GM12878 (cell line): ENCODE measurements at regions not wholly inside any gene's neighbourhood (a gene's known extent, or its start where the extent isn't known, plus 50 kb on each side); places are given as distances from the start of the nearest gene placed in this dataset.

Experiments
- ATAC-seq: fragments of 200-7000 bp; cut with Tn5 transposase; 3 replicates; pipeline ENCODE4 v1.9.1; 2020; ENCODE audit warnings: mild to moderate bottlenecking, moderate library complexity
- BruUV-seq: library from RNA; stranded (reverse); fragments of 400-500 nt; replicated peaks from 2 replicates; lab custom pipeline; 2021; lab: Mats Ljungman, UMichigan
- CTCF ChIA-PET: fragments of 300-600 bp; sonication (Branson Sonifier 250); formaldehyde crosslinking; extraction: SDS; loops from one replicate; lab custom pipeline; 2021; ENCODE audit warnings: inconsistent platforms; lab: Yijun Ruan, JAX
- POLR2A ChIA-PET: fragments of 350-600 bp; formaldehyde crosslinking; extraction: SDS; loops from one replicate; lab custom pipeline; 2021; ENCODE audit warnings: inconsistent platforms; lab: Charles Lee
- RAD21 ChIA-PET: fragments of 300-600 bp; sonication (Branson Sonifier 250); formaldehyde crosslinking; loops from one replicate; lab custom pipeline; 2023; ENCODE audit warnings: antibody characterized with exemption; ENCODE audit not compliant: unreplicated experiment; lab: Charles Lee
- SMC1A ChIA-PET: fragments of 300-600 bp; sonication (Branson Sonifier 250); formaldehyde crosslinking; loops from one replicate; lab custom pipeline; 2023; ENCODE audit not compliant: unreplicated experiment, uncharacterized antibody; lab: Charles Lee
- DNase-seq: peaks from one replicate; pipeline ENCODE4 v3.0.0-alpha.2; 2011; ENCODE audit warnings: low read depth, low spot score
- FAIRE-seq: peaks from 3 replicates; lab custom pipeline; 2011; peaks lifted over from hg19 to GRCh38; lab: Jason Lieb, UNC
- H2AFZ ChIP-seq: 2 replicates; pipeline ENCODE4 v1.6.0; 2011; ENCODE audit warnings: low read depth, low read length, control low read depth; ENCODE audit not compliant: control insufficient read depth
- H3K27ac ChIP-seq: 2 replicates; pipeline ENCODE4 v1.5.1; 2011; ENCODE audit warnings: control low read depth; ENCODE audit not compliant: control insufficient read depth, insufficient read depth
- H3K27me3 ChIP-seq, 2 experiments: replicated peaks in 1 of 2; 2 replicates each; pipeline versions ENCODE4 v1.6.0 to v1.6.1; 2011; ENCODE audit warnings: low read length in 1 of 2; ENCODE audit not compliant: control insufficient read depth in 2 of 2, insufficient read depth in 2 of 2
- H3K36me3 ChIP-seq, 2 experiments: 2 replicates each; pipeline ENCODE4 v1.5.1; 2011; ENCODE audit warnings: low read length in 1 of 2; ENCODE audit not compliant: control insufficient read depth in 2 of 2, insufficient read depth in 2 of 2
- H3K4me1 ChIP-seq: 2 replicates; pipeline ENCODE4 v1.6.1; 2011; ENCODE audit warnings: mild to moderate bottlenecking, low read length, moderate library complexity, mixed read lengths; ENCODE audit not compliant: control insufficient read depth, insufficient read depth
- H3K4me2 ChIP-seq: 2 replicates; pipeline ENCODE4 v1.6.0; 2011; ENCODE audit warnings: control low read depth; ENCODE audit not compliant: control insufficient read depth, insufficient read depth
- H3K4me3 ChIP-seq: fragments of 200-600 bp; sonication (generic); 2 replicates; pipeline ENCODE4 v1.5.1; 2016
- H3K79me2 ChIP-seq: 2 replicates; pipeline ENCODE4 v1.6.0; 2011; ENCODE audit warnings: low read length; ENCODE audit not compliant: control insufficient read depth, insufficient read depth
- H3K9ac ChIP-seq: 2 replicates; pipeline ENCODE4 v1.8.0; 2011; ENCODE audit warnings: low read length, control low read depth, mixed read lengths; ENCODE audit not compliant: control insufficient read depth, insufficient read depth
- H3K9me3 ChIP-seq: replicated peaks from 3 replicates; pipeline ENCODE4 v1.5.1; 2011; ENCODE audit warnings: mild to moderate bottlenecking, low read length; ENCODE audit not compliant: control insufficient read depth, insufficient read depth
- H4K20me1 ChIP-seq: 2 replicates; pipeline ENCODE4 v1.6.0; 2011; ENCODE audit not compliant: control insufficient read depth, insufficient read depth
- BACH1 ChIP-seq: fragments of 450-650 bp; IDR thresholded peaks from 2 replicates; pipeline ENCODE4 v1.6.1; 2017; ENCODE audit warnings: mild to moderate bottlenecking, borderline replicate concordance
- BCL11A ChIP-seq: IDR thresholded peaks from 2 replicates; pipeline ENCODE4 v1.6.1; 2011; ENCODE audit warnings: low read depth, low read length
- CEBPZ ChIP-seq: fragments of 150-350 bp; IDR thresholded peaks from 2 replicates; pipeline ENCODE4 v1.6.1; 2016; ENCODE audit warnings: low read depth, low read length
- NBN ChIP-seq: fragments of 450-650 bp; IDR thresholded peaks from 2 replicates; pipeline ENCODE4 v1.6.1; 2016
- PAX8 ChIP-seq: fragments of 450-650 bp; IDR thresholded peaks from 2 replicates; pipeline ENCODE4 v1.6.1; 2017; ENCODE audit warnings: mild to moderate bottlenecking, moderate library complexity
- SPI1 ChIP-seq: IDR thresholded peaks from 2 replicates; pipeline ENCODE4 v1.6.1; 2011; ENCODE audit warnings: low read depth, mild to moderate bottlenecking, low read length, moderate library complexity, borderline replicate concordance; ENCODE audit not compliant: insufficient read depth
- TARDBP ChIP-seq: IDR thresholded peaks from 2 replicates; pipeline ENCODE4 v1.6.1; 2016; ENCODE audit warnings: borderline replicate concordance
- TBL1XR1 ChIP-seq: IDR thresholded peaks from 2 replicates; pipeline ENCODE4 v1.6.1; 2012; ENCODE audit warnings: low read depth, low read length, improper control_type of control experiment
- USF2 ChIP-seq: IDR thresholded peaks from 2 replicates; pipeline ENCODE4 v1.6.1; 2011; ENCODE audit warnings: low read depth, low read length, improper control_type of control experiment, borderline replicate concordance
- ZNF207 ChIP-seq: fragments of 450-650 bp; IDR thresholded peaks from 2 replicates; pipeline ENCODE4 v1.6.1; 2014; ENCODE audit warnings: antibody characterized with exemption, mild to moderate bottlenecking, borderline replicate concordance
- ZNF274 ChIP-seq: IDR thresholded peaks from one replicate; pipeline ENCODE4 v1.8.0; 2011; ENCODE audit not compliant: insufficient read length, insufficient read depth
- ZSCAN29 ChIP-seq: fragments of 450-650 bp; IDR thresholded peaks from 2 replicates; pipeline ENCODE4 v1.6.1; 2017; ENCODE audit warnings: mild to moderate bottlenecking, moderate library complexity
- WGBS: methylation state at CpG from one replicate; pipeline ENCODE4 v1.1.6; 2016; ENCODE audit warnings: low lambda C conversion rate; ENCODE audit not compliant: insufficient replicate concordance, insufficient coverage; ENCODE audit errors: missing lambda C conversion rate; 5-methylcytosine and 5-hydroxymethylcytosine counted together
- in situ Hi-C: fragments of 300-500 bp; cut with MboI; formaldehyde crosslinking; loops from 9 replicates; pipeline ENCODE4 v1.14.3; 2018; ENCODE audit warnings: mixed read lengths
- intact Hi-C: fragments of 100-400 bp; cut with micrococcal nuclease; formaldehyde crosslinking; loops from one replicate; pipeline ENCODE4 v1.14.2; 2022; ENCODE audit not compliant: unreplicated experiment
- TF ChIP-seq, protein P1 (sequence below): IDR thresholded peaks from 2 replicates; pipeline ENCODE4 v1.6.1; 2011; ENCODE audit warnings: mild to moderate bottlenecking, low read depth, low read length, moderate library complexity; ENCODE audit not compliant: insufficient replicate concordance
- TF ChIP-seq, protein P2 (sequence below), 3 experiments: IDR thresholded peaks in 2 of 3; conservative IDR thresholded peaks in 1 of 3; 2 replicates each; pipeline ENCODE4 v1.5.1; 2011; ENCODE audit warnings: low read depth in 3 of 3, low read length in 3 of 3, mild to moderate bottlenecking in 3 of 3, control low read depth in 2 of 3, moderate library complexity in 2 of 3, inconsistent platforms in 1 of 3, mixed read lengths in 1 of 3; ENCODE audit not compliant: control insufficient read depth in 2 of 3, insufficient read depth in 1 of 3; ENCODE audit errors: extremely low read depth in 1 of 3

GRCh38 chrX:125193921-125194320 lies 125.8 kb upstream of the TEX13C start:
- FAIRE-seq (no peak), ATAC-seq (no peak), DNase-seq (no peak)
- Histone ChIP-seq H3K4me1 (no peaks in the 10 kb centered on the region), H3K9me3 (no peaks in the 10 kb centered on the region), H3K4me3 (no peak overlapping the region), H3K27ac (no peak overlapping the region), H4K20me1 (no peaks in the 10 kb centered on the region), H3K4me2 (no peak overlapping the region), H3K79me2 (no peaks in the 10 kb centered on the region), H2AFZ (no peak overlapping the region), H3K36me3 (no peaks in the 10 kb centered on the region), H3K27me3 (no peaks in the 10 kb centered on the region), H3K9ac (no peak overlapping the region)
- RAD21 ChIA-PET, result no interaction called here
- POLR2A ChIA-PET, result no interaction called here
- WGBS, result 14% methylated on average over 4 of the region's 4 CpGs
- CTCF ChIA-PET, result no interaction called here
- intact Hi-C loops, result no loop called here
- SMC1A ChIA-PET, result no interaction called here
- TF ChIP-seq ZSCAN29, result no peak
- TF ChIP-seq, protein P1, sequence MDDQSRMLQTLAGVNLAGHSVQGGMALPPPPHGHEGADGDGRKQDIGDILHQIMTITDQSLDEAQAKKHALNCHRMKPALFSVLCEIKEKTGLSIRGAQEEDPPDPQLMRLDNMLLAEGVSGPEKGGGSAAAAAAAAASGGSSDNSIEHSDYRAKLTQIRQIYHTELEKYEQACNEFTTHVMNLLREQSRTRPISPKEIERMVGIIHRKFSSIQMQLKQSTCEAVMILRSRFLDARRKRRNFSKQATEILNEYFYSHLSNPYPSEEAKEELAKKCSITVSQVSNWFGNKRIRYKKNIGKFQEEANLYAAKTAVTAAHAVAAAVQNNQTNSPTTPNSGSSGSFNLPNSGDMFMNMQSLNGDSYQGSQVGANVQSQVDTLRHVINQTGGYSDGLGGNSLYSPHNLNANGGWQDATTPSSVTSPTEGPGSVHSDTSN, result no peak
- no peak for TF ChIP-seq PAX8
- no peak for TF ChIP-seq TBL1XR1
- TF ChIP-seq CEBPZ, result no peak
- no peak for TF ChIP-seq USF2
- no peak for TF ChIP-seq SPI1
- TF ChIP-seq, protein P2, sequence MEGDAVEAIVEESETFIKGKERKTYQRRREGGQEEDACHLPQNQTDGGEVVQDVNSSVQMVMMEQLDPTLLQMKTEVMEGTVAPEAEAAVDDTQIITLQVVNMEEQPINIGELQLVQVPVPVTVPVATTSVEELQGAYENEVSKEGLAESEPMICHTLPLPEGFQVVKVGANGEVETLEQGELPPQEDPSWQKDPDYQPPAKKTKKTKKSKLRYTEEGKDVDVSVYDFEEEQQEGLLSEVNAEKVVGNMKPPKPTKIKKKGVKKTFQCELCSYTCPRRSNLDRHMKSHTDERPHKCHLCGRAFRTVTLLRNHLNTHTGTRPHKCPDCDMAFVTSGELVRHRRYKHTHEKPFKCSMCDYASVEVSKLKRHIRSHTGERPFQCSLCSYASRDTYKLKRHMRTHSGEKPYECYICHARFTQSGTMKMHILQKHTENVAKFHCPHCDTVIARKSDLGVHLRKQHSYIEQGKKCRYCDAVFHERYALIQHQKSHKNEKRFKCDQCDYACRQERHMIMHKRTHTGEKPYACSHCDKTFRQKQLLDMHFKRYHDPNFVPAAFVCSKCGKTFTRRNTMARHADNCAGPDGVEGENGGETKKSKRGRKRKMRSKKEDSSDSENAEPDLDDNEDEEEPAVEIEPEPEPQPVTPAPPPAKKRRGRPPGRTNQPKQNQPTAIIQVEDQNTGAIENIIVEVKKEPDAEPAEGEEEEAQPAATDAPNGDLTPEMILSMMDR (IDR thresholded peaks at IDR 0.05 in 2 of 3, conservative IDR thresholded peaks at IDR 0.05 in 1 of 3; ENCODE audit: control insufficient read depth in 2 of 3, extremely low read depth in 1 of 3, insufficient read depth in 1 of 3, low read depth in 3 of 3, low read length in 3 of 3), result no peak
- no peak for TF ChIP-seq ZNF207
- TF ChIP-seq BCL11A, result no peak
- TF ChIP-seq NBN, result no peak
- TF ChIP-seq BACH1, result no peak
- no peak for TF ChIP-seq TARDBP
- no peak for TF ChIP-seq ZNF274
- no TSS peak for BruUV-seq
- in situ Hi-C loops, result no loop called here
